ENCODE measurements at regions not wholly inside any gene's neighbourhood (a gene's known extent, or its start where the extent isn't known, plus 50 kb on each side); places are given as distances from the start of the nearest gene placed in this dataset.

GRCh38 chr2:5519286-5519685 lies 172.9 kb upstream of the SOX11 start:
- Histone ChIP-seq H3K27ac (no peak overlapping the region), H3K4me3 (no peak overlapping the region)

GRCh38 chr2:5520463-5520972 lies 171.7 kb upstream of the SOX11 start:
- Histone ChIP-seq H3K27ac (no peak overlapping the region), H3K4me3 (no peak overlapping the region)

- Histone ChIP-seq H3K4me3 (no peak overlapping the region), H3K27ac (no peak overlapping the region)
Measured at GRCh38 chr2:5521461-5521860, 170.7 kb upstream of the SOX11 start.

- H3K4me3 ChIP-seq = no peak overlapping the region
Measured at GRCh38 chr2:5524551-5524950, 167.6 kb upstream of the SOX11 start.

GRCh38 chr2:5528706-5529105 lies 163.5 kb upstream of the SOX11 start:
- Histone ChIP-seq H3K4me3 (no peak overlapping the region), H3K27ac (no peak overlapping the region)

More at GRCh38 chr2:5524551-5524950, 167.6 kb upstream of the SOX11 start:
- H3K27ac ChIP-seq = no peak overlapping the region

GRCh38 chr2:5530011-5530696 lies 162.0 kb upstream of the SOX11 start:
- H3K4me3 ChIP-seq = no peak overlapping the region
- no peak overlapping the region for H3K27ac ChIP-seq

- Histone ChIP-seq H3K27ac (no peak overlapping the region), H3K4me3 (no peak overlapping the region)
Measured at GRCh38 chr2:5535301-5535700, 156.9 kb upstream of the SOX11 start.

- Histone ChIP-seq H3K4me3 (no peak overlapping the region), H3K27ac (no peak overlapping the region)
Measured at GRCh38 chr2:5537180-5537688, 154.9 kb upstream of the SOX11 start.

GRCh38 chr2:5538313-5538712 lies 153.9 kb upstream of the SOX11 start:
- H3K27ac ChIP-seq = no peak overlapping the region
- no peak overlapping the region for H3K4me3 ChIP-seq

GRCh38 chr2:5538772-5539171 lies 153.4 kb upstream of the SOX11 start:
- H3K27ac ChIP-seq = peak overlapping the region in 1 of 21 experiments; percentile 16
- H3K4me3 ChIP-seq = no peak overlapping the region

GRCh38 chr2:5539282-5540165 lies 152.7 kb upstream of the SOX11 start:
- peak overlapping the region in 1 of 21 experiments; percentile 16 for H3K27ac ChIP-seq
- H3K4me3 ChIP-seq = no peak overlapping the region

- Histone ChIP-seq H3K4me3 (no peak overlapping the region), H3K27ac (no peak overlapping the region)
Measured at GRCh38 chr2:5540856-5541255, 151.3 kb upstream of the SOX11 start.

- Histone ChIP-seq H3K4me3 (no peak overlapping the region), H3K27ac (no peak overlapping the region)
Measured at GRCh38 chr2:5544205-5544786, 147.9 kb upstream of the SOX11 start.

GRCh38 chr2:5546181-5546580 lies 146.0 kb upstream of the SOX11 start:
- no peak overlapping the region for H3K27ac ChIP-seq

GRCh38 chr2:5548991-5549715 lies 143.0 kb upstream of the SOX11 start:
- no peak overlapping the region for H3K4me3 ChIP-seq
- peak overlapping the region in 1 of 21 experiments; percentile 67 for H3K27ac ChIP-seq

More at GRCh38 chr2:5546181-5546580, 146.0 kb upstream of the SOX11 start:
- no peak overlapping the region for H3K4me3 ChIP-seq

GRCh38 chr2:5549771-5550170 lies 142.4 kb upstream of the SOX11 start:
- H3K27ac ChIP-seq = peak overlapping the region in 1 of 21 experiments; percentile 14
- no peak overlapping the region for H3K4me3 ChIP-seq

GRCh38 chr2:5555636-5556035 lies 136.5 kb upstream of the SOX11 start:
- H3K27ac ChIP-seq = no peak overlapping the region
- no peak overlapping the region for H3K4me3 ChIP-seq

- H3K27ac ChIP-seq = no peak overlapping the region
- H3K4me3 ChIP-seq = no peak overlapping the region
Measured at GRCh38 chr2:5561006-5561405, 131.2 kb upstream of the SOX11 start.

GRCh38 chr2:5562426-5562825 lies 129.8 kb upstream of the SOX11 start:
- no peak overlapping the region for H3K27ac ChIP-seq
- H3K4me3 ChIP-seq = no peak overlapping the region

- no peak overlapping the region for H3K27ac ChIP-seq
- H3K4me3 ChIP-seq = no peak overlapping the region
Measured at GRCh38 chr2:5562865-5563264, 129.3 kb upstream of the SOX11 start.
